Tibial nerve (tissue), 4 donors: ENCODE measurements at regions not wholly inside any gene's neighbourhood (a gene's known extent, or its start where the extent isn't known, plus 50 kb on each side); places are given as distances from the start of the nearest gene placed in this dataset.

Experiments
- DNase-seq, 2 donors: peaks; one replicate each; pipeline ENCODE4 v3.0.0-alpha.2; 2019; ENCODE audit warnings: low spot score in 2 of 2
- H3K27ac ChIP-seq, 4 donors: fragments of 200-600 bp; sonication (generic) in 3 of 4; one replicate each; pipeline ENCODE4 v1.5.1; 2017 to 2019; ENCODE audit warnings: mild to moderate bottlenecking in 1 of 4
- H3K27me3 ChIP-seq, 2 donors: fragments of 200-600 bp; sonication (generic) in 1 of 2; one replicate each; pipeline versions ENCODE4 v1.5.1 to v1.6.0; 2017 to 2019
- H3K36me3 ChIP-seq, 3 donors: fragments of 200-600 bp; sonication (generic); one replicate each; pipeline ENCODE4 v1.5.1; 2018 to 2019
- H3K4me1 ChIP-seq, 4 donors: fragments of 200-600 bp; sonication (generic) in 3 of 4; one replicate each; pipeline ENCODE4 v1.5.1; 2017 to 2019
- H3K4me3 ChIP-seq, 4 donors: fragments of 200-600 bp; sonication (generic) in 3 of 4; one replicate each; pipeline ENCODE4 v1.5.1; 2017 to 2019; ENCODE audit warnings: mild to moderate bottlenecking in 1 of 4, moderate library complexity in 1 of 4
- H3K9me3 ChIP-seq, 4 donors: fragments of 200-600 bp; sonication (generic) in 3 of 4; one replicate each; pipeline ENCODE4 v1.5.1; 2017 to 2019
- EP300 ChIP-seq, 2 donors: sonication (generic); formaldehyde crosslinking; IDR thresholded peaks; one replicate each; pipeline ENCODE4 v1.6.1; 2017; ENCODE audit warnings: antibody characterized with exemption in 2 of 2, mild to moderate bottlenecking in 1 of 2
- POLR2A ChIP-seq, 2 donors: fragments of 450-650 bp; IDR thresholded peaks; one replicate each; pipeline ENCODE4 v1.6.1; 2017; ENCODE audit warnings: antibody characterized with exemption in 2 of 2, mild to moderate bottlenecking in 2 of 2, moderate library complexity in 2 of 2
- WGBS, 2 donors: methylation state at CpG; one replicate each; pipeline ENCODE4 v1.1.5; 2018; 5-methylcytosine and 5-hydroxymethylcytosine counted together
- TF ChIP-seq, protein P1 (sequence below), 5 experiments: fragments of 200-600 bp in 3 of 5; fragments of 450-650 bp in 2 of 5; sonication (generic) in 3 of 5; IDR thresholded peaks; one replicate each; pipeline ENCODE4 v1.5.1; 2016 to 2019; ENCODE audit warnings: antibody characterized with exemption in 5 of 5, mild to moderate bottlenecking in 3 of 5, moderate library complexity in 2 of 5

DNA sequence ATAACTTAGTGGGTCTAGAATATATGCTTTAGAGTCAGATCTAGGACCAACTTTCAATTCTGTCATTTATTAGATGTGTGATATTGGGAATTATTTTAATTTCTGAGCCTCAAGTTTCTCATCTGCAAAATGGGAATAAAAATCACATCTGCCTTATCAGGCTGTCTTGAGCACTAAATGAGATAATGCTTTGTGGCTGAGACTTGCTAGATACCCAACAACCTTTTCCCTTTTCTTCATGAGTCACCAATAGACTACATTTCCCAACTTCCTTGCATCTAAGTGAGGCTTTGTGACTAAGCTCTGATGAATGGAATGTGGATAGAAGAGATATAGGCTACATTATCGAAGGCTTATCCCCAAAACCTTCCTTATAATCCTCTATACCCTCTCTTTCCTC is 220.7 kb upstream of the SESN3 start:
- H3K27ac ChIP-seq, result peak overlapping the region in 1 of 4 donors; percentile 71
- WGBS, 2 donors, result 88 to 100% methylated on average over 1 of the region's 1 CpG
- DNase-seq, result no peak

GRCh38 chr11:95451261-95451660 is 220.3 kb upstream of the SESN3 start:
- DNase-seq, result no peak
- H3K4me1 ChIP-seq, result peaks cover 0 to 27% (median 2%) of the 10 kb centered on the region in 4 donors
- H3K4me3 ChIP-seq, result no peak overlapping the region
- H3K36me3 ChIP-seq, result no peaks in the 10 kb centered on the region
- TF ChIP-seq, protein P1, sequence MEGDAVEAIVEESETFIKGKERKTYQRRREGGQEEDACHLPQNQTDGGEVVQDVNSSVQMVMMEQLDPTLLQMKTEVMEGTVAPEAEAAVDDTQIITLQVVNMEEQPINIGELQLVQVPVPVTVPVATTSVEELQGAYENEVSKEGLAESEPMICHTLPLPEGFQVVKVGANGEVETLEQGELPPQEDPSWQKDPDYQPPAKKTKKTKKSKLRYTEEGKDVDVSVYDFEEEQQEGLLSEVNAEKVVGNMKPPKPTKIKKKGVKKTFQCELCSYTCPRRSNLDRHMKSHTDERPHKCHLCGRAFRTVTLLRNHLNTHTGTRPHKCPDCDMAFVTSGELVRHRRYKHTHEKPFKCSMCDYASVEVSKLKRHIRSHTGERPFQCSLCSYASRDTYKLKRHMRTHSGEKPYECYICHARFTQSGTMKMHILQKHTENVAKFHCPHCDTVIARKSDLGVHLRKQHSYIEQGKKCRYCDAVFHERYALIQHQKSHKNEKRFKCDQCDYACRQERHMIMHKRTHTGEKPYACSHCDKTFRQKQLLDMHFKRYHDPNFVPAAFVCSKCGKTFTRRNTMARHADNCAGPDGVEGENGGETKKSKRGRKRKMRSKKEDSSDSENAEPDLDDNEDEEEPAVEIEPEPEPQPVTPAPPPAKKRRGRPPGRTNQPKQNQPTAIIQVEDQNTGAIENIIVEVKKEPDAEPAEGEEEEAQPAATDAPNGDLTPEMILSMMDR (IDR thresholded peaks at IDR 0.05), result no peak
- TF ChIP-seq POLR2A (IDR thresholded peaks at IDR 0.05) (no peak), EP300 (IDR thresholded peaks at IDR 0.05) (no peak)
- H3K9me3 ChIP-seq, result no peaks in the 10 kb centered on the region
- no peaks in the 10 kb centered on the region for H3K27me3 ChIP-seq
- peak overlapping the region in 2 of 4 donors; percentile 3 to 71 for H3K27ac ChIP-seq

More for the DNA sequence above, 220.7 kb upstream of the SESN3 start:
- TF ChIP-seq POLR2A (IDR thresholded peaks at IDR 0.05), result no peak
- TF ChIP-seq EP300 (IDR thresholded peaks at IDR 0.05), result no peak
- TF ChIP-seq, protein P1 (IDR thresholded peaks at IDR 0.05), result no peak
- Histone ChIP-seq H3K4me3 (no peak overlapping the region), H3K4me1 (peaks cover 0 to 27% (median 2%) of the 10 kb centered on the region in 4 donors), H3K36me3 (no peaks in the 10 kb centered on the region), H3K9me3 (no peaks in the 10 kb centered on the region), H3K27me3 (no peaks in the 10 kb centered on the region)

DNA sequence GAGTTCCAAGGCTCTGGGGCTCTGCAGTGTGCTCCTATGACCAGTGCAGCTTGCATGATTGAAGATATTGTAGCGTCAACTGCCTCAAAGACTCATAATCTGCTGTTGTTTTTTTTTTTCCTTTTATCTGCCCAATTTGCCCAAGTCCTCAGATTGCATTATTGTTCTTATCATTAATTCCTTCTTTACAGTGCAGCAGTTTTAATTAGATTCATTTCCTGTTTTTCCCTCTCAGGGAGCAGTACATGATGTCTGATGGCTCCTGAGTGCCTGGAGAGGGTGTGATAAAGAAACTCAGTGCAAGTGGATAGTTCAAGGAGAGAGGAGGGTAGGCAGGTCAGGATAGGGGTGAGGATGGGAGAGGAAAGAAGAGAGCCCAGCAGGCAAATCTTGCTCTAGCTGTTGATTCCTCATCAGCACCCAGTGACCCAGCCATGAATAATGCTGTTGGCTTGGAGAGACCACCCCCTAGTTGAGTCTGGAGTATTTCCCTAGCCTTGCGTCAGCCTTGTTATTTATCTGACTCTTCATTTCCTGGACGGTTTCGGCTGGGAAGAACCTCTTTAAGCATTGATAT is 219.6 kb upstream of the SESN3 start:
- no peaks in the 10 kb centered on the region for H3K9me3 ChIP-seq
- peak overlapping the region in 2 of 4 donors; percentile 3 to 71 for H3K27ac ChIP-seq
- no peaks in the 10 kb centered on the region for H3K36me3 ChIP-seq
- H3K27me3 ChIP-seq, result no peaks in the 10 kb centered on the region
- peaks cover 0 to 27% (median 2%) of the 10 kb centered on the region in 4 donors for H3K4me1 ChIP-seq
- DNase-seq, result no peak
- TF ChIP-seq POLR2A (IDR thresholded peaks at IDR 0.05) (no peak), EP300 (IDR thresholded peaks at IDR 0.05) (no peak)
- TF ChIP-seq, protein P1 (IDR thresholded peaks at IDR 0.05), result no peak
- no peak overlapping the region for H3K4me3 ChIP-seq
- 62 to 68% methylated on average over 4 of the region's 4 CpGs for WGBS, 2 donors

GRCh38 chr11:95445746-95446333 is 214.8 kb upstream of the SESN3 start:
- 89 to 93% methylated on average over 5 to 13 of the region's 13 CpGs for WGBS, 2 donors
- peaks cover 0 to 6% (median 1%) of the 10 kb centered on the region in 4 donors for H3K4me1 ChIP-seq
- TF ChIP-seq POLR2A (IDR thresholded peaks at IDR 0.05) (no peak), EP300 (IDR thresholded peaks at IDR 0.05) (no peak)
- TF ChIP-seq, protein P1 (IDR thresholded peaks at IDR 0.05), result no peak
- no peak overlapping the region for H3K27ac ChIP-seq
- DNase-seq, result no peak
- H3K9me3 ChIP-seq, result no peaks in the 10 kb centered on the region
- H3K36me3 ChIP-seq, result no peaks in the 10 kb centered on the region
- no peak overlapping the region for H3K4me3 ChIP-seq
- no peaks in the 10 kb centered on the region for H3K27me3 ChIP-seq
